ENCODE measurements at regions not wholly inside any gene's neighbourhood (a gene's known extent, or its start where the extent isn't known, plus 50 kb on each side); places are given as distances from the start of the nearest gene placed in this dataset.

- DNase-seq (ENCODE audit: insufficient read length, low spot score) = no peak
- FAIRE-seq = no peak
- no peak for TF ChIP-seq POU2F2 (IDR thresholded peaks at IDR 0.05; ENCODE audit: low read depth, low read length)
- TF ChIP-seq POLR2AphosphoS5 (IDR thresholded peaks at IDR 0.05; ENCODE audit: low read depth, low read length) = no peak
- no peak for TF ChIP-seq TAF1 (IDR thresholded peaks at IDR 0.05; ENCODE audit: low read depth, low read length)
- TF ChIP-seq PAX5 (IDR thresholded peaks at IDR 0.05; ENCODE audit: insufficient read depth, low read length, severe bottlenecking) = no peak
- no peak for TF ChIP-seq SPI1 (IDR thresholded peaks at IDR 0.05; ENCODE audit: low read depth, low read length)
- no peak for TF ChIP-seq POLR2A (IDR thresholded peaks at IDR 0.05; ENCODE audit: low read depth, low read length)
Observed at GRCh38 chr6:8279041-8279805, 156.1 kb downstream of the SLC35B3 start.

- TF ChIP-seq POU2F2 (IDR thresholded peaks at IDR 0.05; ENCODE audit: low read depth, low read length) (no peak), PAX5 (IDR thresholded peaks at IDR 0.05; ENCODE audit: insufficient read depth, low read length, severe bottlenecking) (no peak), TAF1 (IDR thresholded peaks at IDR 0.05; ENCODE audit: low read depth, low read length) (no peak), POLR2AphosphoS5 (IDR thresholded peaks at IDR 0.05; ENCODE audit: low read depth, low read length) (no peak), POLR2A (IDR thresholded peaks at IDR 0.05; ENCODE audit: low read depth, low read length) (no peak), SPI1 (IDR thresholded peaks at IDR 0.05; ENCODE audit: low read depth, low read length) (no peak)
- FAIRE-seq (no peak), DNase-seq (ENCODE audit: insufficient read length, low spot score) (no peak)
Observed at GRCh38 chr6:8278562-8278961, 156.8 kb downstream of the SLC35B3 start.

DNA sequence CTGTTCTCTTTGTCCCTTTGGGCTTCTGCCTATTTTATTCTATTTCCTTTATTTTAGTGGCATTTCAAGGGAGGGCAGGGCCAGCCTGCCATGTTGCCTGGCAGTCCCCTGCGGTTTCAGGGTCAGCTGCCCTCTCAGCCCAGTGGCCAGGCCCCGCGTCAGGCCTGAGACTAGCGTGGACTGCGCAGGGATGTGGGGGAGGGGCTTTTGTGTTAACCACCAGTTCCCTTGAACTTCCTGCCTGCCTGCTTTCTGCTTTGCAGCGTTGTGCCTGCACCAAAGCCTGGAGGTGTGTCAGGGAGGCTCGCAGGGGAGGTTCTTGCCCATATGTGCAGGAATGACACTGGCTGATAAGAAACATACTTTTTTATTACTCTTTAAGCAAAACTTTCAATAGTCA lies 157.6 kb downstream of the SLC35B3 start:
- FAIRE-seq (no peak), DNase-seq (ENCODE audit: insufficient read length, low spot score) (no peak)
- TF ChIP-seq POU2F2 (IDR thresholded peaks at IDR 0.05; ENCODE audit: low read depth, low read length) = no peak
- no peak for TF ChIP-seq POLR2A (IDR thresholded peaks at IDR 0.05; ENCODE audit: low read depth, low read length)
- TF ChIP-seq PAX5 (IDR thresholded peaks at IDR 0.05; ENCODE audit: insufficient read depth, low read length, severe bottlenecking) = no peak
- TF ChIP-seq SPI1 (IDR thresholded peaks at IDR 0.05; ENCODE audit: low read depth, low read length) = no peak
- no peak for TF ChIP-seq POLR2AphosphoS5 (IDR thresholded peaks at IDR 0.05; ENCODE audit: low read depth, low read length)
- TF ChIP-seq TAF1 (IDR thresholded peaks at IDR 0.05; ENCODE audit: low read depth, low read length) = no peak

DNA sequence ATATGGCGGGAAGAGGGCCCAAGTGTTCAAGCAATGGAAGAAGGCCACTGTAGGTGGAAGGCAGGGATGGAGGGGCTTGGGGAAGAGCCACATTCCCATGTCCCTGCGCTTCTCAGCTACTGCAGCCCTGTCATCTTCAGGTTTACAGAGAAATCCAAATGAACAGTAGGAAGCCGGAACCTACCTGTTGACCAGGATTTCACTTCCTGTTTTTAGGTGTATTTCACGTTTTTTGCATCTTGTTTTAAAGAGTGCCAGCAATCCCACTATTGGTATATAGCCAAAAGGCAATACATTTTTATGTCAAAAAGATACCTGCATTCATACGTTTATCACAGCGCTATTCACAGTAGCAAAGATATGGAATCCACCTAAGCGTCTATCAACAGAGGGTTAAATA lies 159.2 kb downstream of the SLC35B3 start:
- FAIRE-seq = no peak
- DNase-seq (ENCODE audit: insufficient read length, low spot score) = no peak
- TF ChIP-seq PAX5 (IDR thresholded peaks at IDR 0.05; ENCODE audit: insufficient read depth, low read length, severe bottlenecking) (no peak), SPI1 (IDR thresholded peaks at IDR 0.05; ENCODE audit: low read depth, low read length) (peak; percentile 56; the same call in 1 of the 2 replicates)

DNA sequence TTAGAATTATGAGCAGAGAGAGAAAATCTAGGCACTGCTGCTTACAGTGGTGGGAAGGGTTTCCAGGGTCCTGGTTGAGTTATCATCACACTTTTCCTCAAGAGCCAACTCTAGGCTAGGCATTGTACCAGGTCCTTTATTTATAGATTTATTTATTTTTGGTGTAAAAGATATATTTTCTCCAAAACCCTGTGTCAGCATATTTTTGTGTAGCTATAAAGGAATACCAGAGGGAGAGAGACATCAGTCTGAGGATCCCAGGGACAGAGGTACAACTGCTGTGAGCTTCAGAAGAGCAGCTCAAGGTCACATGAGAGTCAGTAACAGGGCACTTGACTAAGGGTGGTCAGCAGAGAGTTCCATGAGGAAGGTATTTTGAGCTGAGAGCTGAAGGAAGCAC lies 159.7 kb downstream of the SLC35B3 start:
- TF ChIP-seq POLR2AphosphoS5 (IDR thresholded peaks at IDR 0.05; ENCODE audit: low read depth, low read length) (no peak), SPI1 (IDR thresholded peaks at IDR 0.05; ENCODE audit: low read depth, low read length) (no peak), TAF1 (IDR thresholded peaks at IDR 0.05; ENCODE audit: low read depth, low read length) (no peak), PAX5 (IDR thresholded peaks at IDR 0.05; ENCODE audit: insufficient read depth, low read length, severe bottlenecking) (no peak), POLR2A (IDR thresholded peaks at IDR 0.05; ENCODE audit: low read depth, low read length) (no peak), POU2F2 (IDR thresholded peaks at IDR 0.05; ENCODE audit: low read depth, low read length) (no peak)
- DNase-seq (ENCODE audit: insufficient read length, low spot score) (no peak), FAIRE-seq (no peak)

DNA sequence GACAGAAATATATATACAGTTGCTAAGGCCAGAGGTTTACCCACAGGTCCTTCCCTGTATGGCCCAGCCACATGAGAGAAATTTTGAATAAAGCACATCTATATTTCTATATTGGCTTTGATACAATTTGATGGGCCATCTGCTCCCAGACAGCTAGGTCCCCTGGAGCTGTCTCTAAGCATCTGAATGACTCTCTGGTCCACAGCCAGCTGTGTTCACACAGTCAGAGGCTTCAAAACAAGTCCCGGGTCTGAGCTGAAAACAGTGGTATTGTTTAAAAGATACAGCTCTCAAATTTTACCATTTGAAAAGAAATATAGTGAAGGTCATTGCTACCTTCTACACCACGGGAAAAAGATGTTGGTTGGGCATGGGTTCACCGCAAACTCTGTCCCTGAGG lies 161.1 kb downstream of the SLC35B3 start:
- no peak for TF ChIP-seq TAF1 (IDR thresholded peaks at IDR 0.05; ENCODE audit: low read depth, low read length)
- TF ChIP-seq POLR2A (IDR thresholded peaks at IDR 0.05; ENCODE audit: low read depth, low read length) = no peak
- no peak for TF ChIP-seq POU2F2 (IDR thresholded peaks at IDR 0.05; ENCODE audit: low read depth, low read length)
- TF ChIP-seq SPI1 (IDR thresholded peaks at IDR 0.05; ENCODE audit: low read depth, low read length) = no peak
- TF ChIP-seq PAX5 (IDR thresholded peaks at IDR 0.05; ENCODE audit: insufficient read depth, low read length, severe bottlenecking) = no peak
- TF ChIP-seq POLR2AphosphoS5 (IDR thresholded peaks at IDR 0.05; ENCODE audit: low read depth, low read length) = no peak
- FAIRE-seq (no peak), DNase-seq (ENCODE audit: insufficient read length, low spot score) (no peak)

GRCh38 chr6:8269872-8270454 lies 165.4 kb downstream of the SLC35B3 start:
- FAIRE-seq (no peak), DNase-seq (ENCODE audit: insufficient read length, low spot score) (no peak)
- TF ChIP-seq TAF1 (IDR thresholded peaks at IDR 0.05; ENCODE audit: low read depth, low read length) (no peak), PAX5 (IDR thresholded peaks at IDR 0.05; ENCODE audit: insufficient read depth, low read length, severe bottlenecking) (no peak), SPI1 (IDR thresholded peaks at IDR 0.05; ENCODE audit: low read depth, low read length) (no peak), POU2F2 (IDR thresholded peaks at IDR 0.05; ENCODE audit: low read depth, low read length) (no peak), POLR2AphosphoS5 (IDR thresholded peaks at IDR 0.05; ENCODE audit: low read depth, low read length) (no peak), POLR2A (IDR thresholded peaks at IDR 0.05; ENCODE audit: low read depth, low read length) (no peak)

DNA sequence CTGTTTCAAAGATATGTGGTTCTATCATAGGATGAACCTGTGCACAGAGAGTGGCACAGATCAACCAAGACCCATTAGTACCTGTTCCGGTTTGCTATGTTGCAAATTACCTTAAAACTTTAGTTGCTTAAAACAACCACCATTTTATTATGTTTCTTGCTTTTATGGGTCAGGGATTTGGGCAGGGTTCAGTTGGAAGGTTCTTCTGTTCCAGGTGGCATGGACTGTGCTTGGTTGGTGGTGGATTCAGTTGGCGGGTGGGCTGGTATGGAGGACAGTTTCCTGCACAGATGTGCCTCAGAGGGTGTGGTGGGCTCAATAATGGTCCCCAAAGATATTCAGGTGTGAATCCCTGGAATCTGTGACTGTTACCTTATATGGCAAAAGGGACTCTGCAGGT lies 166.3 kb downstream of the SLC35B3 start:
- DNase-seq (ENCODE audit: insufficient read length, low spot score) = no peak
- no peak for FAIRE-seq
- TF ChIP-seq PAX5 (IDR thresholded peaks at IDR 0.05; ENCODE audit: insufficient read depth, low read length, severe bottlenecking) (no peak), TAF1 (IDR thresholded peaks at IDR 0.05; ENCODE audit: low read depth, low read length) (no peak), SPI1 (IDR thresholded peaks at IDR 0.05; ENCODE audit: low read depth, low read length) (no peak), POU2F2 (IDR thresholded peaks at IDR 0.05; ENCODE audit: low read depth, low read length) (no peak), POLR2AphosphoS5 (IDR thresholded peaks at IDR 0.05; ENCODE audit: low read depth, low read length) (no peak), POLR2A (IDR thresholded peaks at IDR 0.05; ENCODE audit: low read depth, low read length) (no peak)

GRCh38 chr6:8268606-8269005 lies 166.3 kb upstream of the EEF1E1 start:
- TF ChIP-seq SPI1 (IDR thresholded peaks at IDR 0.05; ENCODE audit: low read depth, low read length) (no peak), PAX5 (IDR thresholded peaks at IDR 0.05; ENCODE audit: insufficient read depth, low read length, severe bottlenecking) (no peak), POLR2AphosphoS5 (IDR thresholded peaks at IDR 0.05; ENCODE audit: low read depth, low read length) (no peak), POU2F2 (IDR thresholded peaks at IDR 0.05; ENCODE audit: low read depth, low read length) (no peak), POLR2A (IDR thresholded peaks at IDR 0.05; ENCODE audit: low read depth, low read length) (no peak), TAF1 (IDR thresholded peaks at IDR 0.05; ENCODE audit: low read depth, low read length) (no peak)
- DNase-seq (ENCODE audit: insufficient read length, low spot score) (no peak), FAIRE-seq (no peak)
